ENCODE measurements at regions not wholly inside any gene's neighbourhood (a gene's known extent, or its start where the extent isn't known, plus 50 kb on each side); places are given as distances from the start of the nearest gene placed in this dataset.

DNA sequence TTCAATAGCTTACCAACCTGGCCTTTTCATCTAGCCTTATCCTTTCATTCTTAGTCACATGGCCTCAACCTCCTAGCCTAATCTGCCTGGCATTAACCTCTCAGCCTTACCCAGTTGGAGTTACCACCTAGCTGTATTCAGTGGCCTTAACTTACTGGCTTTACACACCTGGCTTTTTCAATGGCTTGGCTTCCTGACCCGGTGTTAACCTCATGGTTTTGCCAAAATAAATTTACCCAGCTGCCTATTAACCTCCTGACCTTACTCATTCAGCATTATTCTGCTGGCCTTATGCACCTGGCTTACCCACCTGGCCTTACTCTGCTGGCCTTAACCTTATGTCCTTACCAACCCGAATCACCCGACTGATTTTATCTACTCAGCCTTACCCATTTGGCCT lies 135.5 kb upstream of the ZSWIM2 start:
- TF ChIP-seq, protein P1, sequence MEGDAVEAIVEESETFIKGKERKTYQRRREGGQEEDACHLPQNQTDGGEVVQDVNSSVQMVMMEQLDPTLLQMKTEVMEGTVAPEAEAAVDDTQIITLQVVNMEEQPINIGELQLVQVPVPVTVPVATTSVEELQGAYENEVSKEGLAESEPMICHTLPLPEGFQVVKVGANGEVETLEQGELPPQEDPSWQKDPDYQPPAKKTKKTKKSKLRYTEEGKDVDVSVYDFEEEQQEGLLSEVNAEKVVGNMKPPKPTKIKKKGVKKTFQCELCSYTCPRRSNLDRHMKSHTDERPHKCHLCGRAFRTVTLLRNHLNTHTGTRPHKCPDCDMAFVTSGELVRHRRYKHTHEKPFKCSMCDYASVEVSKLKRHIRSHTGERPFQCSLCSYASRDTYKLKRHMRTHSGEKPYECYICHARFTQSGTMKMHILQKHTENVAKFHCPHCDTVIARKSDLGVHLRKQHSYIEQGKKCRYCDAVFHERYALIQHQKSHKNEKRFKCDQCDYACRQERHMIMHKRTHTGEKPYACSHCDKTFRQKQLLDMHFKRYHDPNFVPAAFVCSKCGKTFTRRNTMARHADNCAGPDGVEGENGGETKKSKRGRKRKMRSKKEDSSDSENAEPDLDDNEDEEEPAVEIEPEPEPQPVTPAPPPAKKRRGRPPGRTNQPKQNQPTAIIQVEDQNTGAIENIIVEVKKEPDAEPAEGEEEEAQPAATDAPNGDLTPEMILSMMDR (IDR thresholded peaks at IDR 0.05) = no peak
- no peak for TF ChIP-seq POLR2A (IDR thresholded peaks at IDR 0.05)

Measured in tibial nerve (tissue), 3 donors.